ENCODE measurements at regions not wholly inside any gene's neighbourhood (a gene's known extent, or its start where the extent isn't known, plus 50 kb on each side); places are given as distances from the start of the nearest gene placed in this dataset.

DNA sequence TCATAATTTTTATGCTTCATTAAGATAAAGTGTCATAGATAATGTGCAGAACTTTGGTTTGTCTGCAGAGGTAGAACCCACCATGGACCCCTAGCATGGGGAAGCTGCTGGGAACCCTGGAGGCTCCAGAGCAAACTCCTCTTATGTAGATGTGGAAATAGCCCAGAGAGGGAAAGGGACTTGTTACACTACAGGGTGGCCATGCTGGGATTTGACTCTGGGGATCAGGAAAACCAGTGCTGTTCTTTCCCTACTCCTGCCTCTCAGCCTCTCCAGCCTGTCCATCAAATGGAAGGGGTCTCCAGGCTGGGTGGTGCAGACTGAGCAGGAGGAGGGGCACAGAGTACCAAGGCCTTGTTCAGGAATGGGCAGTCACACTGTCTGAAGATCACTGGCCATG lies 54.2 kb downstream of the MSX1 start:
- Histone ChIP-seq H3K36me3 (ENCODE audit: control insufficient read depth, insufficient read depth, low read length) (no peaks in the 10 kb centered on the region), H3K9me3 (ENCODE audit: control insufficient read depth, insufficient read depth, low read length) (peaks cover 2% of the 10 kb centered on the region), H3K27ac (ENCODE audit: low read depth, low read length) (no peak overlapping the region), H3K4me1 (ENCODE audit: control insufficient read depth, insufficient read depth, low read length) (no peaks in the 10 kb centered on the region), H3K27me3 (ENCODE audit: control insufficient read depth, insufficient read depth, low read length) (peaks cover 4% of the 10 kb centered on the region), H3K4me3 (ENCODE audit: low read depth, low read length) (no peak overlapping the region)
- DNase-seq (ENCODE audit: low read depth in 4 of 6, low spot score in 6 of 6): no peak

DNA sequence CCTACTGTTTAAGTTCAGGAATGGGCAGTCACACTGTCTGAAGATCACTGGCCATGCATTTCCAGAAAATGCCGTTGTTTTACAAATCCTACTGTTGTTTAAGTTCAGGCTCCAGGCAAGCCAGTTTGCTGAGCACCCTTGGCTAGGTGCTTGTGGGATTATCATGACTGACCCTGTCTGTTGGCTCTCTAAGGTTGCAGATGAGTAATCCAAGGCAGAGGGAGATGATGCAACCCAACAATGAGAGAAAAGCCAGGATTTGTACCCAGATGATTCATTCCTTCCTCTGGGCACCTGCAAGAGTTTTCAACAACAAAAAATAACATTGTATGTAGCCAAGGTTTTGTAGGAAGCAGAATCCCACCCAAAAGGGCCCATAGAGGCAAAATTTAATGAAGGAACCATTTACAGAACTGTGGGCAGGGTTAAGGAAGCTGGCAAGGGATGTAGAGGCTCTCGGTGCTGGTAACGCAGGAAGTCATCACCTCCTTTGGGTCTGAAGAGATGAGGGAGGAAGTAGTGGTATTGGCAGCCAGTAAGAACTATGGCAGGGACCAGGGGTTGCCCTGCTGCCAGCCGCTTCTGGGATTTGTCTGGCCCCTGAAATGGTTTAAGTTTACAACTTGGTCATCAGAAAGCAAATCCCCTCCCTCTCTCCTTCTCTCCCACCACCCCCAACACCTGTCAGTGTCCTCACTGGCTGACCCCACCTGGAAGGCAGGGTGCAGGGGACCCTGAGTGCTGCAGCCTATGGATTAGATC lies 54.8 kb downstream of the MSX1 start:
- H3K27ac ChIP-seq (ENCODE audit: low read depth, low read length): no peak overlapping the region
- H3K9me3 ChIP-seq (ENCODE audit: control insufficient read depth, insufficient read depth, low read length): no peaks in the 10 kb centered on the region
- H3K36me3 ChIP-seq (ENCODE audit: control insufficient read depth, insufficient read depth, low read length): no peaks in the 10 kb centered on the region
- no peaks in the 10 kb centered on the region for H3K4me1 ChIP-seq (ENCODE audit: control insufficient read depth, insufficient read depth, low read length)
- H3K4me3 ChIP-seq (ENCODE audit: low read depth, low read length): no peak overlapping the region
- DNase-seq (ENCODE audit: low read depth in 4 of 6, low spot score in 6 of 6): no peak
- peaks cover 4% of the 10 kb centered on the region for H3K27me3 ChIP-seq (ENCODE audit: control insufficient read depth, insufficient read depth, low read length)
- 94% methylated on average over 4 of the region's 4 CpGs for whole genome bisulfite sequencing (ENCODE audit: insufficient coverage)

DNA sequence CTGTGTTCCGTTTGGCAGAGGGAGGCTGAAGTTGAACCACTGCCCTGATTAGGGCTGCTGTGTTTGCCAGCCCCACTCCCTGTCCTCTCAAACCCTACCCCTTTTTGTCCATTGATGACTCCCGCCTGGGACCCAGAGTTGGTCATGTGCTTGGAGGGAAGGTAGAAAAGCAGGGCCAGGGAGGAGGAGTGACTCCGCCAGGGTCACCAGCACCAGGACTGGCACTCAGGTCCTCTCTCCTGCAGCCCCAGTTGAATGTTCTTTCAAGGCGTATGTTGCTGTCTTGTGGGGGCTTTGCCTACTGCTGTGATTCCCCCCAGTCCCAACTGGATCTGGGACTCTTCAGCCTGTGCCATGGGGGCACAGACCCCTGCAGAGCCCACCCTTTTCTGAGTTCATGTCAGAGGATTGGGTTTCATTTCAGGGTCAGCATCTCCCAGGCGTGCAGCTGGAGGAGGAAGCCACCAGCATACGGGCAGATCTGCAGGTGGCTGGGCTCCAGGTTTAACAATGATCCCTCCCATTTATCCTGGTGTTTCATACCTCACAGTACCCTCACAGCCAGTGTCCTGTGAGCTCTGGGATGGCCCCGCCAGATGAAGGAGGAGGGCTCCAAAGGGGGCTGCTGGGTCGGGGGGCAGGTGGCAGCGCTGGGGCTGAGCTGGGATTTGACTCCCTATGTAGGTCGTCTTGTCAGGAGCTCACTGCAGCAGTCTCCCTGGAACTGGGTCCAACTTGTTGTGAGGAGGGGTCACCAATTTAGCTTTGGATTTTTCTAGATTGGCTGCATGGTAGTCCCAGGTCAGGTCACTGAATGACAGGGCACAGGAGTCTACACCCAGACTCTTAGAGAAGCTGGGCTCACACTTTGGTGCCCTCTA lies 55.7 kb downstream of the MSX1 start:
- H3K4me1 ChIP-seq (ENCODE audit: control insufficient read depth, insufficient read depth, low read length): no peaks in the 10 kb centered on the region
- H3K4me3 ChIP-seq (ENCODE audit: low read depth, low read length): no peak overlapping the region
- peaks cover 4% of the 10 kb centered on the region for H3K27me3 ChIP-seq (ENCODE audit: control insufficient read depth, insufficient read depth, low read length)
- no peak for DNase-seq (ENCODE audit: low read depth in 4 of 6, low spot score in 6 of 6)
- H3K36me3 ChIP-seq (ENCODE audit: control insufficient read depth, insufficient read depth, low read length): no peaks in the 10 kb centered on the region
- 89% methylated on average over 7 of the region's 10 CpGs for WGBS (ENCODE audit: insufficient coverage)
- H3K9me3 ChIP-seq (ENCODE audit: control insufficient read depth, insufficient read depth, low read length): no peaks in the 10 kb centered on the region
- H3K27ac ChIP-seq (ENCODE audit: low read depth, low read length): no peak overlapping the region

DNA sequence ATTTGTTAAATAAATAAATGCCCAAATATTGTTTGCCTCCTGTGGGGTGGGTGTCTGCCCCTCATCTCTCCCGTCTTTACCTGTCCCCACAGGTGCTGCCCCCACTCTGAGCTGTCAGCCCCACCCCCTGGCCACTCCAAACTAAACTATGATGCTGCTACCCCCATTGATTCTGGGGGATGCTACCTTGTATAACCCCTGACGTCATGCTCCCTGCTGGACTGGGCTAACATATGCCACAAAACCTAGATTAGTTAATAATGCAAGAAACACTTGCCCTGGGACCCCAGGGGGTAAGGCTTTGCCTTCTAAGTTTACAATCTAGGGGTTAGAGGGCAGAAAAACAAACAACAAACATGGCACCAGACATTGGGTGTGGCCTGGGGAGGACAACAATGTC lies 58.6 kb downstream of the MSX1 start:
- no peaks in the 10 kb centered on the region for H3K36me3 ChIP-seq (ENCODE audit: control insufficient read depth, insufficient read depth, low read length)
- H3K4me1 ChIP-seq (ENCODE audit: control insufficient read depth, insufficient read depth, low read length): no peaks in the 10 kb centered on the region
- no peak for DNase-seq (ENCODE audit: low read depth in 4 of 6, low spot score in 6 of 6)
- H3K9me3 ChIP-seq (ENCODE audit: control insufficient read depth, insufficient read depth, low read length): no peaks in the 10 kb centered on the region
- H3K4me3 ChIP-seq (ENCODE audit: low read depth, low read length): no peak overlapping the region
- peaks cover 4% of the 10 kb centered on the region for H3K27me3 ChIP-seq (ENCODE audit: control insufficient read depth, insufficient read depth, low read length)
- WGBS (ENCODE audit: insufficient coverage): 63% methylated on average over 1 of the region's 2 CpGs
- H3K27ac ChIP-seq (ENCODE audit: low read depth, low read length): no peak overlapping the region

DNA sequence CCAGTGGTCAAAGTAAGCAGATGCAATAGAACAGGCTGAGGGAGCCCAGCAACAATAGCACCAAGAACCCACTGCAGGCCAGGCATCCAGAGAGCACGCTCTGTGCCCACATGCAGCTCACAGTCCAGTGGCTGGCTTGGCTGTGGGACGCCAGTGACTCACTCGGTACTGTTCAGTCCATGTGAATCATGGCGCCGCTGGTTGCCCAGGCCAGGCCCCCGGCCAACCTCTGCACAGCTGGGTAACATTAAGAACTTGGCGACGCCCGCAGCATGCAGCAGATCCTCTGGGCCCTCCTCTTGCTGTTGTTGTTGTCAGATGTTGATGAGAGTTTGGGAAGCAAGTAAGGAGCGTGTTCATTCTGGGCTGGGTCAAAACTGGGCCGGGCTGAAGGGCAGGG lies 60.5 kb downstream of the MSX1 start:
- no peaks in the 10 kb centered on the region for H3K9me3 ChIP-seq (ENCODE audit: control insufficient read depth, insufficient read depth, low read length)
- H3K27ac ChIP-seq (ENCODE audit: low read depth, low read length): no peak overlapping the region
- no peak for DNase-seq (ENCODE audit: low read depth in 4 of 6, low spot score in 6 of 6)
- 83% methylated on average over 11 of the region's 11 CpGs for WGBS (ENCODE audit: insufficient coverage)
- H3K4me3 ChIP-seq (ENCODE audit: low read depth, low read length): no peak overlapping the region
- peaks cover 4% of the 10 kb centered on the region for H3K27me3 ChIP-seq (ENCODE audit: control insufficient read depth, insufficient read depth, low read length)
- H3K4me1 ChIP-seq (ENCODE audit: control insufficient read depth, insufficient read depth, low read length): no peaks in the 10 kb centered on the region
- no peaks in the 10 kb centered on the region for H3K36me3 ChIP-seq (ENCODE audit: control insufficient read depth, insufficient read depth, low read length)

DNA sequence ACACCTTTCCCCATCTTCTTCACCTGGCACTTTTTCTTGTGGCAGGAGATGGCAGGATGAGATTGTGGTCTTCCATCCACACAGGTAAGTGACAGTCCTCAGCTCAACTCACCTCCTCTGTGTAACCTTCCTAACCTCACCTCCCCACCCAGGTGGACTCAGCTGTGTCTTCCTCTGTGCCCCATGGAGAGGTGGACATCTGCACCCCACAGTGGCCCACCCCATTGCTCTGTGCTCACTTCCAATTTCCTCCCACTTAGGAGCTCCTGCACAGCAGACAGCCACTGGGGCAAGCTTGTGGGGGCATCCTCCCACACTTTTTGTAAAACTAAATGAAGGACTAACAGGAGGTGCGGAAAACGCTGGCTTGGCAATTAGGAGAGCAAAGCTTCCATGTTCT lies 61.6 kb downstream of the MSX1 start:
- Histone ChIP-seq H3K4me1 (ENCODE audit: control insufficient read depth, insufficient read depth, low read length) (no peaks in the 10 kb centered on the region), H3K27ac (ENCODE audit: low read depth, low read length) (no peak overlapping the region), H3K9me3 (ENCODE audit: control insufficient read depth, insufficient read depth, low read length) (no peaks in the 10 kb centered on the region), H3K27me3 (ENCODE audit: control insufficient read depth, insufficient read depth, low read length) (no peaks in the 10 kb centered on the region), H3K4me3 (ENCODE audit: low read depth, low read length) (no peak overlapping the region), H3K36me3 (ENCODE audit: control insufficient read depth, insufficient read depth, low read length) (no peaks in the 10 kb centered on the region)
- 100% methylated on average over 2 of the region's 2 CpGs for WGBS (ENCODE audit: insufficient coverage)
- no peak for DNase-seq (ENCODE audit: low read depth in 4 of 6, low spot score in 6 of 6)

DNA sequence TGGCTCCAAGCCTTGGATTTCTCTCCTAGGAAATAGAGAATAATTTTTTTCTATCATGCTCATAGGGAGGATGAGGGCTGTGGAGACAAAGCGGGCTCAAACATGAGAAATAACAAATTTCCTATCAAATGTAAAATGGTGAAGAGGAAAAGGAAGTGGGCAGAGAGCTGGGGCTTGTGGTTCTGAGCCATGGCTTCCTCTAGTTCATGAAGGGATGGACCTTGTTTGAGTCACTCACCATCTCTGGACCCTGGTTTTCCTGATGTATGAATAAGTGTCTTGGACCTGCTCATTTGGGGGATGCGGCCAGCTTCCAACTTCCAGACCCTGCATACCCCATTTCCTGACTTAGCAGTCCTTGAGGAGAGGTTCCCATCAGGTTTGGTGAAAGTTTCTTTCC lies 63.0 kb downstream of the MSX1 start:
- Histone ChIP-seq H3K36me3 (ENCODE audit: control insufficient read depth, insufficient read depth, low read length) (no peaks in the 10 kb centered on the region), H3K27ac (ENCODE audit: low read depth, low read length) (no peak overlapping the region), H3K9me3 (ENCODE audit: control insufficient read depth, insufficient read depth, low read length) (no peaks in the 10 kb centered on the region), H3K27me3 (ENCODE audit: control insufficient read depth, insufficient read depth, low read length) (no peaks in the 10 kb centered on the region), H3K4me1 (ENCODE audit: control insufficient read depth, insufficient read depth, low read length) (no peaks in the 10 kb centered on the region), H3K4me3 (ENCODE audit: low read depth, low read length) (no peak overlapping the region)
- WGBS (ENCODE audit: insufficient coverage): no CpG with 5 or more reads among the region's 2 CpGs
- DNase-seq (ENCODE audit: low read depth in 4 of 6, low spot score in 6 of 6): no peak

DNA sequence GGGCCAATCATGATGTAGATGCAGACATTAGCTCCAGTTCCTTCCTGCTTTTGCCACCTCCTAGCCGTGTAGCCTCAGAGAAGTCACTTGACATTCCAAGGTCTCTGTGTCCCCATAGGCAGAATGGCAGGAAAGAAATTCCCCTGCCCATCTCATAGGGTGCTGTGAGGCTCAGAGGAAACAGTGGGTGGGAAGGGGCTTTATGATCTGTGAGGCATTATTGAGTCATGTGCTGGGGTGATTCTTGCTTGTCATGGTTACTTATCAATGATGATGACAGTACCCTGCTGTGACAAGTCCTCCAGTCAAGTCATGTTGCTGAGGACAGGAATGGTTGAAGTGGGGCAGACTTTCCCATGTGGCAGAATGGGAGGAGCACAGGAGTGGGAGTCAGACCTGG lies 63.7 kb downstream of the MSX1 start:
- Histone ChIP-seq H3K4me1 (ENCODE audit: control insufficient read depth, insufficient read depth, low read length) (no peaks in the 10 kb centered on the region), H3K27ac (ENCODE audit: low read depth, low read length) (no peak overlapping the region), H3K27me3 (ENCODE audit: control insufficient read depth, insufficient read depth, low read length) (no peaks in the 10 kb centered on the region), H3K4me3 (ENCODE audit: low read depth, low read length) (no peak overlapping the region), H3K36me3 (ENCODE audit: control insufficient read depth, insufficient read depth, low read length) (no peaks in the 10 kb centered on the region), H3K9me3 (ENCODE audit: control insufficient read depth, insufficient read depth, low read length) (no peaks in the 10 kb centered on the region)
- no peak for DNase-seq (ENCODE audit: low read depth in 4 of 6, low spot score in 6 of 6)
- 80% methylated on average over 1 of the region's 1 CpG for WGBS (ENCODE audit: insufficient coverage)

DNA sequence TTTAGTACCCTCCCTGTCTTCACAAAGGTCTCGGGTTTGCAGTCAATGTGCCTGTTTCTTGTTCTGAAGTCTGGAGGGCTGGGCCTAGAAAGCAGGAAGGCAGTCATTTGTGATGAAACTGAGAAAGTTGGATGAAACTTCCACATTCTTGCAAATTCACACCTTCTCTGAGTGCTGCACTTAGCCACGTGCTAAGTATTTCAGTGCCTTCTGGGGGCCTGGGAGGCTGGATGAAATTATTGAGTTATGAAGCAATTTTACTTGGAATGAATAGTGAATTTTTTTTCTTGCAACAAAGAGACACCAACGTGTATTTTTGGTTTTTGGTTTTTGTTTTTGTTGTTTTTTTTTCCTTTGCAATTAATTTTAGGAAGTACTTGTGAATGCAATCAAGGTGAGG lies 71.2 kb downstream of the MSX1 start:
- Histone ChIP-seq H3K27ac (ENCODE audit: low read depth, low read length) (no peak overlapping the region), H3K27me3 (ENCODE audit: control insufficient read depth, insufficient read depth, low read length) (no peaks in the 10 kb centered on the region), H3K36me3 (ENCODE audit: control insufficient read depth, insufficient read depth, low read length) (no peaks in the 10 kb centered on the region), H3K4me3 (ENCODE audit: low read depth, low read length) (no peak overlapping the region), H3K9me3 (ENCODE audit: control insufficient read depth, insufficient read depth, low read length) (no peaks in the 10 kb centered on the region), H3K4me1 (ENCODE audit: control insufficient read depth, insufficient read depth, low read length) (no peaks in the 10 kb centered on the region)
- 20% methylated on average over 1 of the region's 3 CpGs for WGBS (ENCODE audit: insufficient coverage)
- no peak for DNase-seq (ENCODE audit: low read depth in 4 of 6, low spot score in 6 of 6)

DNA sequence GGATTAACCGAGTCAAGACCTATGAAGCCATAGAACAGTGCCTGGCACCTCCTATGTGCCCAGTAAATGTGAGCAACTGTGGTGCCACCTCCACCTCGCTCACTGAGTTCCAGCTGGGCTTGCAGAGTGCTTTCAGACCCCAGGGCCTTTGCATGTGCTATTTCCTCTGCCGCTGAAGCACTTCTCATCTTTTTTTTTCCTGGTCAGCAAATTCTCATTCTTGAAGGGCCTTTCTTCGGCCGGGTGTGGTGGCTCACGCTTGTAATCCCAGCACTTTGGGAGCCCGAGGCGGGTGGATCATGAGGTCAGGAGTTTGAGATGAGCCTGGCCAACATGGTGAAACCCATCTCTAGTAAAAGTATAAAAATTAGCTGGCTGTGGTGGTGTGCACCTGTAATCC lies 76.5 kb downstream of the MSX1 start:
- no peaks in the 10 kb centered on the region for H3K27me3 ChIP-seq (ENCODE audit: control insufficient read depth, insufficient read depth, low read length)
- no peaks in the 10 kb centered on the region for H3K4me1 ChIP-seq (ENCODE audit: control insufficient read depth, insufficient read depth, low read length)
- DNase-seq (ENCODE audit: low read depth in 4 of 6, low spot score in 6 of 6): no peak
- no peak overlapping the region for H3K4me3 ChIP-seq (ENCODE audit: low read depth, low read length)
- no peak overlapping the region for H3K27ac ChIP-seq (ENCODE audit: low read depth, low read length)
- WGBS (ENCODE audit: insufficient coverage): 94% methylated on average over 7 of the region's 8 CpGs
- no peaks in the 10 kb centered on the region for H3K9me3 ChIP-seq (ENCODE audit: control insufficient read depth, insufficient read depth, low read length)
- no peaks in the 10 kb centered on the region for H3K36me3 ChIP-seq (ENCODE audit: control insufficient read depth, insufficient read depth, low read length)

Data from spinal cord (tissue), 9 donors.